Memory B cell (primary cell): ENCODE measurements at regions not wholly inside any gene's neighbourhood (a gene's known extent, or its start where the extent isn't known, plus 50 kb on each side); places are given as distances from the start of the nearest gene placed in this dataset.

ENCODE experiments used
- ATAC-seq: fragments of 150-1000 bp; cut with Tn5 transposase; 2 replicates; pipeline ENCODE4 v1.10.0; 2021; ENCODE audit warnings: low read depth, mild to moderate bottlenecking, moderate library complexity
- DNase-seq, 2 donors: peaks; one replicate each; pipeline ENCODE4 v3.0.0; 2022; ENCODE audit warnings: low spot score in 2 of 2
- H3K27ac Mint-ChIP-seq: one replicate; pipeline ENCODE4 v1.8.0; 2022; ENCODE audit warnings: mild to moderate bottlenecking, moderate library complexity, mixed read lengths
- H3K27me3 Mint-ChIP-seq: one replicate; pipeline ENCODE4 v1.8.0; 2022; ENCODE audit warnings: mixed read lengths
- H3K36me3 Mint-ChIP-seq: one replicate; pipeline ENCODE4 v1.8.0; 2022; ENCODE audit warnings: mild to moderate bottlenecking, mixed read lengths
- H3K4me1 Mint-ChIP-seq: one replicate; pipeline ENCODE4 v1.8.0; 2022; ENCODE audit warnings: mixed read lengths
- H3K4me3 Mint-ChIP-seq: one replicate; pipeline ENCODE4 v1.8.0; 2022; ENCODE audit warnings: mild to moderate bottlenecking, moderate library complexity, mixed read lengths
- H3K9me3 Mint-ChIP-seq: one replicate; pipeline ENCODE4 v1.8.0; 2022; ENCODE audit warnings: mixed read lengths

- H3K4me1 Mint-ChIP-seq = no peaks in the 10 kb centered on the region
- ATAC-seq = no peak
- no peak overlapping the region for H3K4me3 Mint-ChIP-seq
- H3K27me3 Mint-ChIP-seq = no peaks in the 10 kb centered on the region
- DNase-seq = no peak
- peaks cover 7% of the 10 kb centered on the region for H3K9me3 Mint-ChIP-seq
- H3K36me3 Mint-ChIP-seq = no peaks in the 10 kb centered on the region
- H3K27ac Mint-ChIP-seq = no peak overlapping the region
These were observed 1089.5 kb downstream of the TDRD15 start for GRCh38 chr2:22213237-22213636.

GRCh38 chr2:22215517-22215916, 1091.7 kb downstream of the TDRD15 start:
- DNase-seq (no peak), ATAC-seq (no peak)
- H3K9me3 Mint-ChIP-seq = peaks cover 8% of the 10 kb centered on the region
- no peaks in the 10 kb centered on the region for H3K36me3 Mint-ChIP-seq
- H3K4me3 Mint-ChIP-seq = no peak overlapping the region
- no peaks in the 10 kb centered on the region for H3K27me3 Mint-ChIP-seq
- H3K4me1 Mint-ChIP-seq = no peaks in the 10 kb centered on the region
- no peak overlapping the region for H3K27ac Mint-ChIP-seq

- H3K27me3 Mint-ChIP-seq = no peaks in the 10 kb centered on the region
- H3K4me1 Mint-ChIP-seq = no peaks in the 10 kb centered on the region
- H3K4me3 Mint-ChIP-seq = no peak overlapping the region
- ATAC-seq (no peak), DNase-seq (no peak)
- no peaks in the 10 kb centered on the region for H3K36me3 Mint-ChIP-seq
- H3K9me3 Mint-ChIP-seq = peaks cover 14% of the 10 kb centered on the region
- H3K27ac Mint-ChIP-seq = no peak overlapping the region
These were observed 1094.1 kb downstream of the TDRD15 start for GRCh38 chr2:22217881-22218280.

- Mint-ChIP-seq H3K9me3 (peaks cover 15% of the 10 kb centered on the region), H3K27ac (no peak overlapping the region), H3K27me3 (no peaks in the 10 kb centered on the region), H3K4me1 (no peaks in the 10 kb centered on the region), H3K4me3 (no peak overlapping the region), H3K36me3 (no peaks in the 10 kb centered on the region)
- DNase-seq = no peak
- no peak for ATAC-seq
These were observed 1097.2 kb downstream of the TDRD15 start for GRCh38 chr2:22221006-22221405.

DNA sequence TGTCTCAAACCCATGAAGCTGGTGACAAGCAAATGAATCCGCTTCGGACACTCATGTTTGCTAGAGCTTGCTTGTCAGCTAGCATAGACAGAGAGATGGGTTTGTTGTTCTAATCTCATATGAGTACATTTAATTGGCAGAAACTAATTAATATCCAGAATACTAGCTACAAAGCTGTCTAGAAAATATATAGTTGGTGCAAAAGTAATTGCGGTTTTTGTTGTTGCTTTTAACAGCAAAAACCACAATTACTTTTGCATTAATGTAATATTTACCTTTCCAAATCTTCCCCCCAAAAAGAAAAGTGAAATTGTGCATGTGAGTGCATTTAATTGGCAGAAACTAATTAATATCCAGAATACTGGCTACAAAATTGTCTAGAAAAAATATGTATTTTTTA, 1115.2 kb downstream of the TDRD15 start:
- ATAC-seq (no peak), DNase-seq (no peak)
- Mint-ChIP-seq H3K27ac (no peak overlapping the region), H3K4me3 (no peak overlapping the region), H3K27me3 (no peaks in the 10 kb centered on the region), H3K36me3 (no peaks in the 10 kb centered on the region), H3K4me1 (no peaks in the 10 kb centered on the region), H3K9me3 (peaks cover 8% of the 10 kb centered on the region)

- ATAC-seq = no peak
- no peaks in the 10 kb centered on the region for H3K36me3 Mint-ChIP-seq
- no peak overlapping the region for H3K4me3 Mint-ChIP-seq
- no peaks in the 10 kb centered on the region for H3K4me1 Mint-ChIP-seq
- no peaks in the 10 kb centered on the region for H3K27me3 Mint-ChIP-seq
- H3K27ac Mint-ChIP-seq = no peak overlapping the region
- no peak for DNase-seq
- H3K9me3 Mint-ChIP-seq = peaks cover 2% of the 10 kb centered on the region
These were observed 1123.7 kb downstream of the TDRD15 start for GRCh38 chr2:22247466-22247865.

DNA sequence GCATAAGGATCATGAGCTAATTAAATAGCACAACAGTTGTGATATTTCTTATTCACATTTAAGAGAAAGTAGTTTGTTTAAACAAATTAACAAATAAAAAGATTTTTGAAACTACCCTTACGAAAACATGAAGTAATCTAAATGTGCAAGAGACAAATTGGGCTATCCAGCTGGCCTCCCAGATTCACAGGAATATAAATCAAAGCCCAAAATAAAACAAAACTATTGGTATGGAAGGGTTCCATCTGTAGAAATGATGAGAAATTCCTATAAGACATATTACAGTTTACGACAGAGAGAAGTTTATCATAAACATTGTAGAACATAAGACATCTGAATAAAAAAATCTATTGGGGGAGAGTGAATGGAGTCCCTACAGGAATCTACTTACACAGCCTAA, 1125.1 kb downstream of the TDRD15 start:
- H3K9me3 Mint-ChIP-seq = peaks cover 2% of the 10 kb centered on the region
- H3K4me3 Mint-ChIP-seq = no peak overlapping the region
- H3K36me3 Mint-ChIP-seq = no peaks in the 10 kb centered on the region
- H3K27me3 Mint-ChIP-seq = no peaks in the 10 kb centered on the region
- H3K27ac Mint-ChIP-seq = no peak overlapping the region
- H3K4me1 Mint-ChIP-seq = no peaks in the 10 kb centered on the region
- DNase-seq (no peak), ATAC-seq (no peak)

GRCh38 chr2:22253171-22253570, 1129.4 kb downstream of the TDRD15 start:
- Mint-ChIP-seq H3K9me3 (peaks cover 4% of the 10 kb centered on the region), H3K27me3 (no peaks in the 10 kb centered on the region), H3K4me3 (no peak overlapping the region), H3K4me1 (no peaks in the 10 kb centered on the region), H3K27ac (no peak overlapping the region), H3K36me3 (no peaks in the 10 kb centered on the region)
- DNase-seq = no peak
- ATAC-seq = no peak

- Mint-ChIP-seq H3K27ac (no peak overlapping the region), H3K9me3 (peaks cover 14% of the 10 kb centered on the region), H3K36me3 (no peaks in the 10 kb centered on the region), H3K4me1 (no peaks in the 10 kb centered on the region), H3K4me3 (no peak overlapping the region), H3K27me3 (no peaks in the 10 kb centered on the region)
- no peak for ATAC-seq
- no peak for DNase-seq
These were observed 1123.8 kb upstream of the KLHL29 start for GRCh38 chr2:22261165-22261564.

GRCh38 chr2:22270341-22270740, 1114.6 kb upstream of the KLHL29 start:
- no peaks in the 10 kb centered on the region for H3K36me3 Mint-ChIP-seq
- no peak for DNase-seq
- H3K4me3 Mint-ChIP-seq = no peak overlapping the region
- no peak overlapping the region for H3K27ac Mint-ChIP-seq
- H3K9me3 Mint-ChIP-seq = peaks cover 12% of the 10 kb centered on the region
- no peak for ATAC-seq
- H3K27me3 Mint-ChIP-seq = no peaks in the 10 kb centered on the region
- H3K4me1 Mint-ChIP-seq = no peaks in the 10 kb centered on the region

- no peaks in the 10 kb centered on the region for H3K27me3 Mint-ChIP-seq
- no peak overlapping the region for H3K4me3 Mint-ChIP-seq
- H3K9me3 Mint-ChIP-seq = peaks cover 8% of the 10 kb centered on the region
- H3K36me3 Mint-ChIP-seq = no peaks in the 10 kb centered on the region
- H3K4me1 Mint-ChIP-seq = no peaks in the 10 kb centered on the region
- ATAC-seq (no peak), DNase-seq (no peak)
- no peak overlapping the region for H3K27ac Mint-ChIP-seq
These were observed 1111.1 kb upstream of the KLHL29 start for GRCh38 chr2:22273853-22274252.

GRCh38 chr2:22274661-22275060, 1110.3 kb upstream of the KLHL29 start:
- Mint-ChIP-seq H3K27me3 (no peaks in the 10 kb centered on the region), H3K4me1 (no peaks in the 10 kb centered on the region), H3K4me3 (no peak overlapping the region), H3K36me3 (no peaks in the 10 kb centered on the region), H3K9me3 (peaks cover 8% of the 10 kb centered on the region), H3K27ac (no peak overlapping the region)
- ATAC-seq (no peak), DNase-seq (no peak)

- DNase-seq = no peak
- no peak for ATAC-seq
- H3K27ac Mint-ChIP-seq = no peak overlapping the region
- no peaks in the 10 kb centered on the region for H3K36me3 Mint-ChIP-seq
- H3K27me3 Mint-ChIP-seq = no peaks in the 10 kb centered on the region
- H3K4me1 Mint-ChIP-seq = no peaks in the 10 kb centered on the region
- H3K4me3 Mint-ChIP-seq = no peak overlapping the region
- H3K9me3 Mint-ChIP-seq = peaks cover 5% of the 10 kb centered on the region
These were observed 1108.3 kb upstream of the KLHL29 start for GRCh38 chr2:22276696-22277095.

- no peaks in the 10 kb centered on the region for H3K27me3 Mint-ChIP-seq
- no peaks in the 10 kb centered on the region for H3K4me1 Mint-ChIP-seq
- peaks cover 10% of the 10 kb centered on the region for H3K9me3 Mint-ChIP-seq
- H3K36me3 Mint-ChIP-seq = no peaks in the 10 kb centered on the region
- DNase-seq = no peak
- no peak overlapping the region for H3K27ac Mint-ChIP-seq
- ATAC-seq = no peak
- H3K4me3 Mint-ChIP-seq = no peak overlapping the region
These were observed 1105.4 kb upstream of the KLHL29 start for GRCh38 chr2:22279541-22279940.

DNA sequence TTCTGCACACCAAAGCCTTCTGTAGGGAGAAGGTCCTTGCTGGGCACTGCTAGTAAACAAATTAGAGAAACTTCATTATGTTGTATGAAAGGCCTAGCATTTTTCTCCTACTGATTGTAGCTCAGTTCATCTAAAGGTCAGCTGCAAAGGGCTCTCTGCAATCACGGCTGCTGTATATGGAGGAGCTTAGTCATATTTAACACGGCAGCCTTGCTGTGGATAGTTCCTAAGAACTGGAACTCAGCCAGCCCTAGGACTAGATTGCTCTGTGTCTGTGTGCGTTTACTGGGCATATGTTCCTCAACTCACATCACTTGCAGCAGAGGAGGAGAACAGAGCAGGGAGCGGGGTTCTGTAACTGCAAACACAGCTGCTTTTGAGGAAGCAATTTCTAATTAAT, 1103.9 kb upstream of the KLHL29 start:
- no peak for ATAC-seq
- DNase-seq = no peak
- no peaks in the 10 kb centered on the region for H3K27me3 Mint-ChIP-seq
- H3K4me1 Mint-ChIP-seq = no peaks in the 10 kb centered on the region
- H3K27ac Mint-ChIP-seq = no peak overlapping the region
- H3K9me3 Mint-ChIP-seq = peaks cover 8% of the 10 kb centered on the region
- H3K4me3 Mint-ChIP-seq = no peak overlapping the region
- H3K36me3 Mint-ChIP-seq = no peaks in the 10 kb centered on the region

GRCh38 chr2:22282220-22282619, 1102.8 kb upstream of the KLHL29 start:
- Mint-ChIP-seq H3K36me3 (no peaks in the 10 kb centered on the region), H3K4me1 (no peaks in the 10 kb centered on the region), H3K27me3 (no peaks in the 10 kb centered on the region), H3K9me3 (peaks cover 5% of the 10 kb centered on the region), H3K27ac (no peak overlapping the region), H3K4me3 (no peak overlapping the region)
- ATAC-seq (no peak), DNase-seq (no peak)
